HG03442 (cell line): ENCODE measurements at regions not wholly inside any gene's neighbourhood (a gene's known extent, or its start where the extent isn't known, plus 50 kb on each side); places are given as distances from the start of the nearest gene placed in this dataset.

ENCODE experiments used
- ATAC-seq: cut with Tn5 transposase; IDR thresholded peaks from one replicate; pipeline ENCODE4 v1.9.1; 2021; ENCODE audit warnings: mild to moderate bottlenecking, moderate library complexity; ENCODE audit not compliant: unreplicated experiment

DNA sequence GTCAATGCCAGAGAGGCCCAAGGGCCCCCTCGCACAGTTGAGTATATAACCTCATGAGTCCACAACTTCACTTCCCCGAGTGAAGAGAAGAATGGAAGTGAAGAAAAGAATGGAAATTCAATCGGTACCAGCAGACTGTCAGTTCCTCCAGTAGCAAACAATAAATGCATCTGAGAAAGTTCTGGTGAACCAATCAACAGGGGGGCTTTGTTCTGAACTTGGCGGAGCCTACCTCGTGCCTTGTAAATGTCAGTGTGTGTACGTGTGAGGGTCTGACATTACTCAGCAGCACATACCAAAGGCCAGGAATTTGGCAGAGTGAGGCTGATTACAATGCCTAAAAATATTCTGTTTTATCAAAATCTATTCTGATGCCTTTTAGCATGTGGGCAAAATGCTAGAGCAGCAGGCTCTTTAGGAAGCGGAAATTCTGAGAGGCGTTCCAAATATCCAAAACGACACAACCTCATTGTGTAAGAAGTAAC lies 238.5 kb downstream of the LTN1 start:
- no peak for ATAC-seq

DNA sequence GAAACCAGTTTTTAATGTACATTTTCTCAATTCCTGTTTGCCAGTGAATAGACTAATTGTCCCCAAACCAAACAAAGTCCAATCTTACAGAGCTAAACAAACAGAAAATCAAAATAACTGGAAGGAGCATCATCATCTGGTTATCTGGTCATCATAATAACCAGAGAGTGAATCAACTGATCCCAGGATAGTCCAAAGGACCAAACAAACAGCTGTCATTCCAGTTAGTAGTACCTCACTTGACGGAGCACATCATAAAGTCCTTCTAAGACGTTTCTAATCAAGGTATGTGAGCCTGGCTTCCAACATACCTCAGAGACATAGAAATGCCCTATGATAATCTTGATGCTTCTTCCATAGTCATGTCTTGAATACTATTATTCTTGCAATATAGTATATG lies 240.5 kb downstream of the LTN1 start:
- ATAC-seq, result no peak

DNA sequence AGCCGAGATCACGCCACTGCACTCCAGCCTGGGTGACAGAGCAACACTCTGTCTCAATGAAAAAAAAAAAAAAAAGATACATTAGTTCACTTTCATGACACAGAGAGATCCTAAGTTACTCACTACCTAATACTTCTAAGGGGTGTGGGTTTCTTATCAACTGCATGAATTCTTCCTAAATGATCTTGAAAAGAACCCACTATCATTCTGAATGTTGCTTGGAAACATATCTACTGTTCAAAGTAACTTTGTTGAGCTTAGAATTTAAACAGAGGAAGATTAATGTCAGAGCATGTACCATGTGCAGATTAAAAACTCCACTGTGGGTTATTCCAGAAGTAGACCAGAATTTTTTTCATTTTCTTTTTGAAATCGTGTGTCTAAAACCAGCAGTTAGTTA lies 241.5 kb downstream of the LTN1 start:
- ATAC-seq, result no peak

DNA sequence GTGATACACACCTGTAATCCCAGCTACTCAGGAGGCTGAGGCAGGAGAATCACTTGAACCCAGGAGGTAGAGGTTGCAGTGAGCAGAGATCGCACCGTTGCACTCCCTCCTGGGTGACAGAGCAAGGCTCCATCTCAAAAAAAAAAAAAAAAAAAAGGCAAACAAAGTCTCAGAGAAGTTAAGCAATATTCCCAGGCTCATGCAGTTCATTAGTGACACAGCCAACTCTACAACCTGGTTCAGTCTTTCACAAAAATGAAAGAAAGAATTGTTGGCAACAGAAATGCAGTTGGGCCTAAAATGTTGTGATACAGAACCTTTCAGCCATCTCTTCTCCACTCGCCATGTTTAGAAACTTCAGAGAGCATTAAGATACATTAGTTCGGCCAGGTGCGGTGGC lies 242.1 kb downstream of the LTN1 start:
- no peak for ATAC-seq

DNA sequence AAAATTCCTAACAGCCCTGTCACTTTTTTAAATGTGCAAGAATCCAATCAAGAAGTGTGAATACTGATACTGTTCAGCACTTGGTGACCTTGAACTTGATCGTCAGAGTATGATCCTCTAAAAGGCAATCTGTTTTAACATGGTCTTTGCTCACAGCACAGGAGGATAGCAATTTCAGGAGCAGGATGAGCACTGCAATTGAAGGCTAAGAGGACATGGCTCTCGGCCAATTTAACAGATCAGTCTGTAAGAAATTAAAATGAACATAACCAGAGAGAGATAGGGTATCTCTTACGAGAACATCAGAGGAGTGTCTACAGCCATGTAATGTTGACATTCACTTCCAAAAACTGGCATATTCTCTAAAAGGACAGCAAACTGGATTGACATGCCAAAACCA lies 243.1 kb downstream of the LTN1 start:
- ATAC-seq, result no peak

DNA sequence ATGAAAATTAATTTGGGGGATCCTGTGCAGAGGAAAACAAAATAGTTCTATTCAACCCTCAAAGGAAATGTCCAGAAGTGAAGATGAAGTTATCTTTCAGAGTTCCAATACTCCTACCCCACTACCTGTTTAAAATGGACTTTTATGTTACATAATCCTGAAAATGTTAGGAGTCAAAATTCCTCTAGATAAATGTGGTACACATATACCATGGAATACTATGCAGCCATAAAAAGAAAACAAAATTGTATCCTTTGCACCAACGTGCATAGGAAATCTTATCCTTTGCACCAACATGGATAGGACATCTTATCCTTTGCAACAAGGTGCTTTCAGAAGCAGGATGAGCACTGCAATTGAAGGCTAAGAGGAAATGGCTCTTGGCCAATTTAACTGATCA lies 245.2 kb downstream of the LTN1 start:
- ATAC-seq, result no peak

DNA sequence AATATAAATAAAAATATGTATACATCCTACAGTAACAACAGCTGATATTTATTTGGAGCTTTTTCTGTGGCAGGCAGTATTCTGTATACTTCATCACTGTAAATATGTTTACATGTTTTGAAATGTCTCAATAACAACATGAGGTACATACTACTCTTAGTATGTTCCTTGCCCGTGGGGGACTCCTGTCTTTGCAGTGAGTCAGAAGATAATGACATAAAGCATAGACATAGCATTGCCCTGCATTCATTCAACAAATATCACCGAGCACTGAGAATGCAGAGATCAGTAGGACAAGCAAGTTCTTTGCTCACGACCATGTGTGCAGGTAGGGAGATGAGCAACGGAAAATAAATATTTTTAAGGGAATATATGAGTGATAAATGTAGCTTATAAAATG lies 246.5 kb downstream of the LTN1 start:
- ATAC-seq, result no peak

DNA sequence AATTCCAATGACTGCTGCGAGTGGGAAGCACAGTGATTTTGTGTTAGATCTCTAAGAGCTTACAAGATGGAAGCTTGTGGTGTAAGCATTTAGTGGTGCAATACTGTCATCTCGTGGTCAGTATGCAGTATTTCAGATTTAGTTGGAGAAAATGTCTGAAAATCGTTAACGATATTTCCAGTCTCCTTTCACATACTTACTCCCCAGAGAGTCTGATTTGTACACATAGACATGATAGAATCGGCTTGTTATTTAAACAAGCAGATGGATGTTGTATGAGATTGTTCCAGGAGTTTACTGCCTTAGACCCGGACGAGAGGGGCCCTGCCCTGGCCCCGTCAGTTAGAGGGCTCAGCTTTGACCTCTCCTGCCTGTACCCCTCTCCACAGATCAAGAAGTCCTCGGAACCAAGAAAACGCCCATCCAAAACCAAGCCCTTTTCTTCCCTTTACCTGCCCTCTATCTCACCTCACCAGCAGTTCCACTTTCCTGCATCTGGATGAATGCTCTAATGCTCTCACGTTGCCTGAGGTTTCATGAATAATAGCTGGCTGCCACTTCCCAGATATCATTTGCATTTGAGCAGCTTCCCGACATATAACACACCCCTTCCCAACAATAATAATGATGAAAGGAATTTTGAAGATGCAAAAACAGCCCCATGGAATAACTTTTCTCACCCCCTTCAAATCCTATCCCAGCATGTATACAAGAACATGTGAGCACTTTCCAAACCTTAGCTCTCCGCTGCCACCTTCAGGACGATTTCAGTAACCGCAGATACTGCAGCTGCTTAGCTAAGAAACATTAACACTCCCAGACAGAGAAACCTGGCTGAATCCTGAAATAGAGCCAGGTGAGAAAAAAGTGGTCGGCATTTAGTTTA lies 247.3 kb downstream of the LTN1 start:
- peak; percentile 79 for ATAC-seq

DNA sequence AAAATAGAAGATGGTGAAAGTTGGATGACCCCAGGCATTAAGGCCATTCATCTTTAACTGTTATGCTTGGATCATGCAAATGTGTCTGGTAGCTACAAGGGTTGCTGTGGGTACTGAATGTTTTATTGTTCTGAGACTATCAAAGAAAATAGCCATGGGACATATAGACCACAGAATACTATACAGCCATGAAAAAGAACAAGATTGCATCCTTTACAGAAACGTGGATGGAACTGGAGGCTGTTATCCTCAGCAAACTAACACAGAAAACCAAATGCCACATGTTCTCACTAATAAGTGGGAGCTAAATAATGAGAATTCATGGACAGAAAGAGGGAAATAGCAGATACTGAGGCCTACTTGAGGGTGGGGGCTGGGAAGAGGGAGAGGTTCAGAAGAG lies 249.0 kb downstream of the LTN1 start:
- no peak for ATAC-seq

DNA sequence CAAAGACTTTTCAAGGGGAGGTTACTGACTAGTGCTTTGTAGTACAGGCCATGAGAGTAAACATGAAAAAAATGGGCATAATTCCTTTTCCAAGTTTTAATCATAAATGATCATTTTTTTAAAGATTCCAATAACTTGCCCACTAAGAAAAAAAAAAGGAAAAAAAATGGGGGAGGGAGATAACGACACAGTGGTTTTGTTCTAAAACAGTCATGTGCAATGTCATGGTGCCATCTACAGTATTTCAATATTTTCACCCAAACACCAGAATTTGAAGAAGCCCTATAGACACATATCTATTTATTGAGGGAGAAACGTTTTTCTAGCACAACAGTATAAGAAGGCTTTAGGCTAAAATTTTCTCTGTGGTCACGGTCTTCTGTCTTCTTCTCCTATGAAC lies 250.2 kb downstream of the LTN1 start:
- no peak for ATAC-seq

DNA sequence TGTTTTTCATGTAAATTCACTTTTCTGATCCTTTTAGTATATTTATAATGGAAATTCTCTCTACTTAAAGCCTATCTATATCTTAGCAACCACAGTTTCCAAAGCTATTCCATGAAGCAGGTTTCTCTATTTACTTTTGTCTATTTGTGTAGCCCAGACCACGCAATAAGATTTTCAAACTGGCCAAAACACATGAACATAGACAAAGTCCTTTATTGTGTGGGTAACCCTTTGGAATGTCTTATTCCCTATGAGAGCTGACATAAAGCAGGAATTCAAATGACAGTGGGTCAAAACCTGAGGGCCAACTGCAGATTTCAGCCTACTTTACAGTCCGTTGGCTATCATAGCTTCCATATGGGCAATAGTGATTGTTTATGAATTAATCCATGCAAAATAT lies 252.6 kb downstream of the LTN1 start:
- ATAC-seq, result no peak

DNA sequence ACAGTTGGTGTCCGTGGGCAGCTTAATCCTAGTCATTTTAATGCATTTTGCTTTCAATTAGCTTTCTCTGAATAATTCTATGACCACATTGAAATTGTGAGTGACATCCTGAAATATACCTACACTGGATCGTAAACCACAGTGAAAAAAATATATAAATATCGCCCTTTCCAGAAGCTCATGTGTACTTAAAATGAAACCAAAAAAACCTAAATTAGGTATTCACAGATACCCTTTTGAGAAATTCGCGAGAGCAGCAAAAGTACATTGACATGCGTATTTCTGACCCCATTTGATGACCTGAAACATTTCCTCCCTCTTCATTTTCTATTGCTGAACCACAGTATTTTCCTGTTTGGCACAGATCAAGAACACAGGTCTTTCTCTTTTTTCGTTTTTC lies 253.8 kb downstream of the LTN1 start:
- ATAC-seq, result peak; percentile 89

DNA sequence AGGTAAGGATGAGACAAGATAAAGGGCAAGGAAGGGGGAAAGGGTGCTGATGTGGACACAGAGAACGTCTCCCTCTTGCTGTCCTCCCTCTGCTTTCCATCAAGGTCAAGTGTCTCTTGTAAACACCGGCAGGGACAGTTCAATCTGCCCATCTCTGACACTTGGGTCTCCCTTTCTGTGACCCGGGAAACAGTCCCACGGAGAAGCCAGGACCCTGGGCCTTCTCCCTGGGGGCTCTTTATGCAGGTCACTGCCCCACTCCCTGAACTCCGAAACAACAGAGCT lies 254.3 kb downstream of the LTN1 start:
- no peak for ATAC-seq

DNA sequence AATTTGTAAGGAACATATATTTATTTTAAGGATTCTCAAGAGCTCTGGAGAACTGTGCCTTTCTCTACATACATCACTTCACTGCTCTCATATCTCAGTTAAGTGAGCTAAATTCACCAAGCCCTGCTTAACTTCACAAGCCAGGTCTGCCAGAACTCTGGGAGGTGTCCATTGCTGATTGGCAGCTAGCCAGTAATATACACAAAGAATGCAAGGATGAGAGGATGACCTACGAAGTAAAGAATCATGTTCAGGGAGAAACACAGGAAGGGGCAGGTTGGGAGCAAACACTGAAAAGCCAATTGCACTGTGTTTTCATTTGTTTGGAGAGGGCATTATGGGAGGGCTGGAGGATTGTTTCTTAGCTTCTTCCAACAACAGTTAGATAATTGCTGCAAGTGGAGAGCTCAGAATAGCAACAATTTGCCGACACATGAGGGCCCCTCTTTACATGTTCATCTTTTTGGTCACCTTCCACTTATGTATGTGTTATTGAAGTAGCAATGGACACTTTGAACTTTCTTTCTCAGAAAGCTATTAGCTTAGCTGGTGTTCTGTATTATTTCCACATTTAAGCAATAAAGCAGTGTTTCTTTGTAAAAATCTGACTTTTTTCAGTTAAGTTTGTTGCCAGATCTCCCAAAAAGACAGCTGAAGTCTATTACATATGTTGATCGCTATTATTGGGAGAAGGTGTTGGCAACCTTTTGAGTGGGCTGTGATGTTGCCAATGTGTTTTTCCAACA lies 254.8 kb downstream of the LTN1 start:
- ATAC-seq, result no peak

DNA sequence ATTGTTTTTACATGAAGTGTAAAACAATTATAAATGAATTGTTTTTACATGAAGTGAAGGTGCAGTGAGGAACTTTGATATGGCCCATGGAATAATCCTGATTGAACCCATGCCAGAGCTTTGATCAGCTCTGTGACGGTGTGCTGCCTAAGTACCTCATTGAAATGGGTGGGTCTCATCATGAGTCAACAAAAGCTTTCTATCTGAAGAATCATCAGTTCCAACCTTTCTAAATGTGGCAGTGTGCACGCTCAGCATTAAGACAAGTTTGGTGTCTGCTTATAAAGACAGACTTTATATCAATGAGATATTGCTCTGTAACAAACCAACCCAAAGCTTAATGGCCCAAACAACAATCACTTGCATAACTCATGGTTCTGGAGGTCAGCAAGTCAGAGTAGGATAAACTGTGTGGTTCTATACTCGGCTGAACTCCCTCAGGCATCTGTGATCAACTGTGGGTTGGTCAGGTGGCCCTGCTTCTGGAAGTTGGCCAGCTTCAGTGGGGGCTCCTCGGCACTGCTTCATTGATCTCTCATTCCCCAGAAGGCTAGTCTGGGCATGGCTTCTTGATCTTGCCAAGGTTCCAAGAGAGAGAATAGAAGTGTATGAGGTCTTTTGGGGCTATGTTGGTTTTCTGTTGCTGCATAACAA lies 258.0 kb downstream of the LTN1 start:
- no peak for ATAC-seq

DNA sequence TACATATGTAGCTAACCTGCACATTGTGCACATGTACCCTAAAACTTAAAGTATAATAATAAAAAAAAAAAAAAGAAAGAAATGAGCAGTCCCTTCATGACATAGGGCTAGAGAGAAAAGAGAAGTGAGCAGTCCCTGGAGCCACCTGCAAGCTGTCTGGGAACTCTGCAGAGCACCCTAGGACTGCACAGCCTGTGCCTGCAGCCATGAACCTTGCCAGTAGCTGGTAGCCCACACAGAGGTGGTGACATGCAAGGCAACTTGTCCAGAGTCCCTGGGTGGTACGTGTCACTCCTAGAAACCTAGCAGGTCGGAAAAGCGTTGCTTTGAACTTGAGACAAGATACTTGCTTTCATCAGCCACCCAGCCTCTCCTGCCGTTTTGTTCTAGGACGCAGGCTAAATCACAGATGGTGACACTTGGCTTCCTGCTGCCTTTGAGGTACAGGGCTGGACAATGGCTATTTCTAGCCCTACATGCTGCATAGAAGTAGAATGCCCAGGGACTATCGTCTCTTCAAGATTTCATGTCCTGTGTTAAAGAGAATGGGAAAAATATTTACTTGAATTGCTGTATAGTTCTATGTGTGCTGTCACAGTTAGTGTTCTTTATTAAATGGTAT lies 260.9 kb downstream of the LTN1 start:
- ATAC-seq, result no peak

DNA sequence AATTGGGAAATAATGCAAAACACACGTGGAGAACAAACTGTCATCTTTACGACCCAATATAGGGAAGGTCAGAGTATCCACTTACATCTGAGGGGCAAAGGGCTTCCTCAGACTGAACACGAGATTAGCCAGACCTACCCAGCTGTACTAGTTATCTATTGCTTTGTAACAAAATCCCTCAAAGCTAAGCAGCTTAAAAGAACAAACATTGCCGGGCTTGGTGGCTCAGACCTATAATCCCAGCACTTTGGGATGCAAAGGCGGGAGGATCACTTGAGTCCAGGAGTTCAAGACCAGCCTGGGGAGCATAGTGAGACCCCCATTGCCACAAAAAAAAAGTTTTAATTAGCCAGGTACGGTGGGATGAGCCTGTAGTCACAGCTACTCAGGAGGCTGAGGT lies 262.8 kb downstream of the LTN1 start:
- no peak for ATAC-seq

DNA sequence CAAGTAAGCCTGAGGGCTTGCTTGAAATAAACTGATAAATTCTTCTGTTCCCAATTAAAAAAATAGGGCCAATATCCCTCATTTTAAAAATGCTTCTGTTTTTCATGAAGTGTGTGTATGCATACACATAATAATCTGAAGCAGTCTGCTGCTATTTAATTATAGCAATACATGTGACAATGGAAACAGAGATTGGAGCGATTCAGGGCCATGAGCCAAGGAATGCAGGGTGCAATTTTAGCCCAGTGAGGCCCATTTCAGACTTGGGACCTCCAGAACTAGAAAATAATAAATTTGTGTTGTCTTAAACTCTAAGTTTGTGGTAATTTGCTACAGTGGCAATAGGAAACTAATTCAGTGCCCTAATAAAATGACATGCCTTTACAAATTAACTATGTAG lies 264.9 kb downstream of the LTN1 start:
- no peak for ATAC-seq

DNA sequence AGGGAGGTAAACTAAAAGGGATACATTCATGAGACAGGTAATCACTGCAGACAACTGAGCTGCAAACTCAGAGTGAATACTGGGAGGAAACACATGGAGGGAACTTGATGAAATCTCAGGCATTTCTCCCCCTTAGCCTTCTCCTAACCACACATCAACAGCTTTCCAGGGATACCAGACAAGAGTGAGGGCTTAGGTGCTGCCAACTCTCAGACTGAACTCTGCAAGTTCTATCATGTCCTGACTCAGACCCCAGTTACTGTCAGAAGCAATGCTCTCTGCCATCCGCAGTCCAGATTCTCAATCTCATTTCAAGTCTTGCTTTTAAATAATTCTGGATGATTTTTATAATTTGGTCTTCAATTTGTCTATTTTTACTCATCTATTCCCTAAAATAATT lies 267.3 kb downstream of the LTN1 start:
- no peak for ATAC-seq

DNA sequence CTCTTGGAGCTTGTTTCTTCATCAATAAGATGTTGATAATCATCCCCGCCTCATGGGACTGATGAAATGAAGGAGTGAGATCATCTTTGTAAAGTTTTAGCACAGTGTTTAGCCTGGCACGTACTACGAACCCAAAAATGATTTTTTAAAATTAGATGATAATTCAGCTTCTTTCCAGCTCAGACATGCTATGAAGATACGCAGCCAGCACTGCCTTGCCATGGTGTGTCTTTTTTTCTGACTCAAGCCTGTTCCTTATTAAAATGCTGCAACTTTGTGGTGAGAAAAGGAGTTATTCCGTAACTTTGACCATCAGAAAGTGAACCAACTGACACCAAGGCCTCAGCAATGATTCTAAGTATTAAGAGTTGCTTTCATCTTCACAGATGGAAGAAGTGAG lies 269.0 kb downstream of the LTN1 start:
- no peak for ATAC-seq

DNA sequence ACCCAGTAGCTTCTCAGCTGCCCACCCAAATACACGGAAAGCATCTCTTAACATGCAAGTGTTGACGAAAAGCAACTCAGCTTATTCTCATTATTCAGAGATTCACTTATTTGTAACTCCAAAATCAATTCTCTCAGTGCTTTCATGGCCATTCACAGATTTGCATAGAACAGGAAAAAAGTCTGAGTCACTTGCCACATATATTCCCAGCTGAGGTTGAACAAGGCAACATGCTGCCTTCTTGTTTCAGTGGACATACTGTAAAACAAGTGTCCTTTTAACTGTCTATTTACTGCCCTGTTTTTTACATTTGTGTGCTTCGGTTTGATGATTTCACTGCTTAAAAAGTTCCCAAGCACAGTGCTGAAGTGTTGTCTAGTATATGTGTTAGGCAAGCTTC lies 273.0 kb downstream of the LTN1 start:
- ATAC-seq, result no peak
